ENCODE measurements at regions not wholly inside any gene's neighbourhood (a gene's known extent, or its start where the extent isn't known, plus 50 kb on each side); places are given as distances from the start of the nearest gene placed in this dataset.

GRCh38 chr22:47372111-47372581 lies 609.7 kb downstream of the TBC1D22A start:
- BruUV-seq (replicated peaks), result no TSS peak
- H3K4me1 ChIP-seq (ENCODE audit: insufficient read depth, low read length), result no peaks in the 10 kb centered on the region
- H3K9me3 ChIP-seq (ENCODE audit: low read length), result no peaks in the 10 kb centered on the region
- DNase-seq (no peak), ATAC-seq (no peak)
- no peaks in the 10 kb centered on the region for H3K79me2 ChIP-seq (ENCODE audit: low read length)
- peaks cover 9% of the 10 kb centered on the region; the same call in 1 of the 2 replicates for H3K27me3 ChIP-seq (ENCODE audit: low read length)
- TF ChIP-seq EZH2phosphoT487 (IDR thresholded peaks at IDR 0.05; ENCODE audit: borderline replicate concordance, low read length) (no peak), EZH2 (IDR thresholded peaks at IDR 0.05; ENCODE audit: low read length, unreplicated experiment) (no peak), CTCF (conservative IDR thresholded peaks at IDR 0.05; ENCODE audit: low read depth, low read length) (no peak)
- no peaks in the 10 kb centered on the region for H4K20me1 ChIP-seq (ENCODE audit: low read length)
- POLR2A ChIA-PET (ENCODE audit: unreplicated experiment), result no interaction called here
- no peak overlapping the region for H2AFZ ChIP-seq (ENCODE audit: low read length)
- CTCF ChIA-PET, result no interaction called here
- no peak overlapping the region for H3K4me3 ChIP-seq (ENCODE audit: low read length)
- H3K9ac ChIP-seq (ENCODE audit: low read length), result no peak overlapping the region
- no peak overlapping the region for H3K4me2 ChIP-seq (ENCODE audit: low read length)
- H3K27ac ChIP-seq (ENCODE audit: low read length), result no peak overlapping the region
- no peaks in the 10 kb centered on the region for H3K36me3 ChIP-seq (ENCODE audit: low read depth, low read length)
- no peaks in the 10 kb centered on the region for H3K9me2 ChIP-seq (replicated peaks; ENCODE audit: low read length)
- intact Hi-C loops (cut with micrococcal nuclease), result no loop called here
- H3F3A ChIP-seq (ENCODE audit: low read length, unreplicated experiment), result no peaks in the 10 kb centered on the region

GRCh38 chr22:47371263-47372090 lies 609.0 kb downstream of the TBC1D22A start:
- Histone ChIP-seq H3K4me2 (ENCODE audit: low read length) (no peak overlapping the region), H3K9me2 (replicated peaks; ENCODE audit: low read length) (no peaks in the 10 kb centered on the region), H4K20me1 (ENCODE audit: low read length) (no peaks in the 10 kb centered on the region), H3F3A (ENCODE audit: low read length, unreplicated experiment) (no peaks in the 10 kb centered on the region), H3K36me3 (ENCODE audit: low read depth, low read length) (no peaks in the 10 kb centered on the region), H3K9ac (ENCODE audit: low read length) (no peak overlapping the region), H2AFZ (ENCODE audit: low read length) (no peak overlapping the region), H3K79me2 (ENCODE audit: low read length) (no peaks in the 10 kb centered on the region), H3K4me3 (ENCODE audit: low read length) (no peak overlapping the region), H3K27me3 (ENCODE audit: low read length) (peaks cover 3% of the 10 kb centered on the region; the same call in 1 of the 2 replicates), H3K27ac (ENCODE audit: low read length) (0 out of 2 replicates have a peak overlapping the region, but pooled peaks have one; percentile 11), H3K4me1 (ENCODE audit: insufficient read depth, low read length) (no peaks in the 10 kb centered on the region), H3K9me3 (ENCODE audit: low read length) (no peaks in the 10 kb centered on the region)
- TF ChIP-seq EZH2phosphoT487 (IDR thresholded peaks at IDR 0.05; ENCODE audit: borderline replicate concordance, low read length) (no peak), EZH2 (IDR thresholded peaks at IDR 0.05; ENCODE audit: low read length, unreplicated experiment) (no peak), CTCF (conservative IDR thresholded peaks at IDR 0.05; ENCODE audit: low read depth, low read length) (no peak)
- ChIA-PET CTCF (no interaction called here), POLR2A (ENCODE audit: unreplicated experiment) (no interaction called here)
- intact Hi-C loops (cut with micrococcal nuclease), result no loop called here
- no TSS peak for BruUV-seq (replicated peaks)
- ATAC-seq (no peak), DNase-seq (no peak)

Measured in PC-3 (cell line).